Superior temporal gyrus (tissue), 1 donor: ENCODE measurements at regions not wholly inside any gene's neighbourhood (a gene's known extent, or its start where the extent isn't known, plus 50 kb on each side); places are given as distances from the start of the nearest gene placed in this dataset.
A peak's percentile ranks its signal among the peaks of the same experiment; 100 is the strongest.
"Not testable (repeated sequence)": the region's sequence is repeated elsewhere in the genome, so short reads cannot be mapped to it uniquely, and the experiment has no call there.

Source experiments
- DNase-seq: peaks from one replicate; pipeline ENCODE4 v3.0.0-alpha.2; 2016; ENCODE audit errors: extremely low spot score

DNA sequence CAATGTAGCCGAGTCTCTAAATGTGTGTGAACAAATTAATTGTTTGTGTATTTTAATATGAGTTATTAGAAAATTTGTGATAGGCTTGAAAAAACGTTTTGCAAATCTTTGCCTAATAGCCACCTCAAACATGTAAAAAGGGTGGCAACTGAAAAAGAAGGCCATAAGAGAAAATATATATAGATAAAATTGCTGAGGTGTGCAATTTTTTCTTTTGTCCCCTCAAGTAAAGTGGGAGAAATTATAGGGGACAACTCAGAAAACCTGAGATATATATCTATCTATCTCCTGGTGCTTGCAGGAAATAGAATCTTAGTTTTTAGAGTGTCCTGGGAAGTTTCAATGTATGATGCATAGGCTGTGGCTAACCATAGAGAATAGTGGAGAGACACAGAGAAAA, 201.4 kb upstream of the LRP1B start:
- no peak for DNase-seq

DNA sequence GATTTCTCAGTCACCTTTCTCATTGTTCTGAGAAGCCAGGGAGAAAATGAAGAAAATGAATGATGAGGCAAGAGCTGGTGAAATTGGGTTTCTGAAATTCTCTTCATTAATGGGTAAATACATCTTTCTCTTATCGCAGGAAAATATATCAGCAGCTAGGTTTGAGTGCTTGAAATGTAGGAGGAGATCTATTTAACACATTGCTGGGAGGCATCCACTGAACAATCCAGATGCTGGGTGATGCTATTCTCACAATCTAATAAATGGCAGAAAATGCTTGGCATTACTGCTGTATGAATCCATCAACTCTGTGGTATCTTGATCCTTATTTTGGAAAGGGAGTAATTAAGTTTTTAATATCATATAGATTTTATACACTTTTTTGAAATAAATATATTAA, 199.6 kb upstream of the LRP1B start:
- no peak for DNase-seq

DNA sequence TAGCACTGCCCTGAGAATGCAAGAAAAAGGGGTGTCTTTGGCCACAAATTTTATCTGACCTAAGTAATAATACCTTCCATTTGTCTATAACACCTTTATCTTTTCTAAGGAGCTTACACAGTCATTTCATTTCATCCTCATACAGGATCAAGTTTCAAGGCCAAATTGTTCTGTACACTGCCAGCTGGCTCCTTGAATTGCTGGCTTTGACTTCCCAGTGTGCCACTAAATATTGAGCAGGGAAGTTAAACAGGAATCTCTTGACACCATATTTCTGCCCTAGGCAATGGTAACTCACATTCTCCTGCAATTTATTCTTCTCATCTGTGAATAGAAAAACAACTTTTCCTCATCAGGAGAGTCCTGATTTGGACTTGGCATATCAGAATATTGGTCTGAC, 195.1 kb upstream of the LRP1B start:
- no peak for DNase-seq

DNA sequence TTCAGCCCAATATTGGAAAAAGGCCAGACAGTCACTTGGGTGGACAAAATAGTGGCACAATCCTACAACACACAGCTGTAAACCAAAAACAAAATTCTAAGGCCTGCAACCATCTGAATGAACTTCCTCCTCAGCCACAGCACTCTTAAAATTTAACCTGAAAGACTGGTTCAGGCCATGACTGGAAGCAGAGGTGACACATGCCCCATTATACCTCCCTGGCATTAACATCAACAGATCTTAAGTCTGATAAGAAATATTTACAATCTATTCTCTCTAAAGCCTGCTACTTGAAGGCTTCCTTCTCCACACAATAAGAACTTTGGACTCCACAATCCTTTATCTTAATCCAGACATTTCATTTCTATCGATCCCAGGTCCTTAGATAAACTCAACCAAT, 192.4 kb upstream of the LRP1B start:
- no peak for DNase-seq

DNA sequence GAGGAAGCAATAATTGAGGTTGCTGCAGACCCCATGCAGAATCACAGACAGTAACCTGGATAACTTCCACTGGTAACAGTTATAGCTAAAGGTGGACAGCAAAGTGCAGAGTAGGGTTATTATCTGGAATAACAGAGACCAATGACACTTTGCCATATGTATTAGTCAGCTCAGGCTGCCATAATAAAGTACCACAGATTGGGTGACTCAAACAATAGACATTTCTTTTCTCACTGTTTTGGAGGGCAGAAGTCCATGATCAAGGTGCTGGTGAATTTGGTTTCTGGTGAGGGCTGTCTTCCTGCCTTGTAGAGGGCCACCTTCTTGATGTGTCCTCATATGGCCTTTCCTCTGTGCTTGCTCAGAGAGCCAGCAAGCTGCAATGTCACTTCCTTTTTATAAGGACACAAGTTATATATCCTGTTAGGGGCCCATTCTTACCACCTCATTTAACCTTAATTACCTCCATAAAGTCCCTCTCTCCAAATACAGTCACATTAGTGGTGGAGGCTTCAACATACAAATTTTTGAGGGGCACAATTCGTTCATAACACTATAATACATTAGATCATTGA, 191.0 kb upstream of the LRP1B start:
- no peak for DNase-seq

DNA sequence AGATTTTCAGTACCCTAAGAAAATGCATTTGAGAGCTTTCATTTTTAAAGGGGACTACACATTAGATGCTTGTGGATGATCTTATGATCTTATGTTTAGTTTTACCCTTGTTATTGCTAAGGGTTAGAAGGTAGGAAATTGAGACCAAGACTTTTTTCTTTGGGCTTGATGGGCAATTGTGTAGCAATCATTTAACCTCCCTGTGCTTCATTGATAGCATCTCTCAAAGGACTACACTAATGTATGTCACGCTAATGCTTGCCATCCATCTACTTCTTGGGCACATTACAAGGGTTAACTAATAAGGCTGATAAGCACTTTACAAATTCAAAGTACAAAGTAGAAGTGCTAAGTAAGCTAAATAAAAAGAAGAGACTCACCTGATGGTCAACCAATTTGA, 189.3 kb upstream of the LRP1B start:
- DNase-seq: no peak

DNA sequence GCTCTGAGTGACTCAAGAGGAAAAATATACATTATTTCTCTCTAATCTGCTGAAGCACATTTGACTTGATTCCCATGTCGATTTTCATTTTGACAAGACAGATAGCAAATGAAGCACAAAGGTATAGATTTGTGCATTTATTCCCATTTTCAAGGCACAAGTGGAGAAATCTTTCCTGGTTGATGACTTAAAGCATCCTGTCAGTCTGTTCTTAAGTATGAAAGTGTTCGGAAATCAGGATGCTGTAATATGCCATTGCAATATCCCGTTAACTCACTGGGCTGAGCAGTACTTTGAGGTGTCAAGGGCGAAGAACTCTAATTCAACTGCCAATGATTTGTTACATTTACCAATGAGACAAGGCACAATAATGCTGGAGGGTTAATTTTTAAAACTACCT, 185.2 kb upstream of the LRP1B start:
- DNase-seq: no peak

DNA sequence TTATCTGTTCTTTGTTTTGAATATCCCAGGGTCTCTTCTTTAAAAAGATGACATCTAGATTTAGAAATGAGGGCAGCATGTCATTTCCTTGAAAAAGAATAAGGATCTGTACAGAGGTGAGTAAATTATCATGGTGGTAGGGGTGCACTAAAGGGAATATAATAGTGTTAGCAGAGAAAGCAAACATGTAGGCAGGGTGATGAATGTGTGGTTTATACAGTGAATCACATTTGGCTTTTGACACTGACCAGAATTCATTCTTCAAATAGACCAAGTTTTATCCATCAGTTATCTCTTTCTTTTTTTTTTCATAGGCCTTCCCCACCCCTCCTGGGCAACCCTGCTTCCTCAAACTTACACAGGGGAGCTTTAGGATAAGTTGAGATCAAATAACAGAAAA, 184.5 kb upstream of the LRP1B start:
- no peak for DNase-seq

DNA sequence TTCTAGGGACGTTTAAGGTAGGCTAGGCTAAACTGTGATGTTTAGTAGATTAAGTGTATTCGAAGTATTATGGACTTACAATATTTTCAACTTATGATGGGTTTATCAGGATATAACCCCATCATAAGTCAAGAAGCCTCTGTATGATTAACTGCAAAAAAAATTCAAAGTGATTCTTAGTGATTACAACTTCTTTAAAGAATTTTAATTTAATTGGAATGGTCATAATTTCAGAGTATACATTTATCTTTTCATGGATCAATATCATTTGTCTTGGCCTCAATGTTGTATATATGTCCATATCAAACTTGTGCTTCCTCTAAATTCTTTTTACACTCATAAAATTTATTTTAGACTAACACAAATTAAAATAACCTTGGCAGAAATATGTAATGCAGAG, 183.3 kb upstream of the LRP1B start:
- no peak for DNase-seq

DNA sequence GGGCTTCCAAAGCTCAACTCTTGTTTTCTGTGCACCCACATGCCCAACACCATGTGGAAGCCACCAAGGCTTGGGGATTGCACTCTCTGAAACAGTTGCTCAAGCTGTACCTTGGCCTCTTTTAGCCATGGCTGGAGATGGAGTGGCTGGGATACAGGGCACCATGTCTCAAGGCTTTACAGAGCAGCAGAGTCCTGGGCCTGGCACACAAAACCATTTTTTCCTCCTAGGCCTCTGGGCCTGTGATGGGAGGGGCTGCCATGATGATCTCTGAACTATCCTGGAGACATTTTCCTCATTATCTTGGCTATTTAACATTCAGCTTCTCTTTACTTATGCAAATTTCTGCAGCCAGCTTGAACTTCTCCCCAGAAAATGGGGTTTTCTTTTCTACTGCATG, 179.7 kb upstream of the LRP1B start:
- DNase-seq: no peak

DNA sequence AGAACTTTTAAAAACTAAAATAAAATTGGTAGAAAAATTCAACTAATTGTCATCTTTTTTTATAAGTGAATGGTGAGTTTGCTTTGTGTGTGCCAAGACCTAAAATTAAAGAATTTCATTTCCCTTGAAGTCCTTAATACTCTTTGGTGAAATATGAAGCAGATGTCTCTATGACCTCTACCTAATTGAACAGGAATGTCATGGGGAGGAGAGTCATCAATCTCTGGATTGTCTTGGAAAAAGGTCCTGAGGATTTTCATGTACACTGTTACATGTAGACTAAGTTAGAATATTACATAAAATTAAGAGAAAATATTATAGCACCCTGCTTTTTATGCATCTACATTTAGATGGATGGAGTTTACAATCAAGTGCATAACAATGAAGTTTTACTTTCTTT, 177.9 kb upstream of the LRP1B start:
- DNase-seq: no peak

DNA sequence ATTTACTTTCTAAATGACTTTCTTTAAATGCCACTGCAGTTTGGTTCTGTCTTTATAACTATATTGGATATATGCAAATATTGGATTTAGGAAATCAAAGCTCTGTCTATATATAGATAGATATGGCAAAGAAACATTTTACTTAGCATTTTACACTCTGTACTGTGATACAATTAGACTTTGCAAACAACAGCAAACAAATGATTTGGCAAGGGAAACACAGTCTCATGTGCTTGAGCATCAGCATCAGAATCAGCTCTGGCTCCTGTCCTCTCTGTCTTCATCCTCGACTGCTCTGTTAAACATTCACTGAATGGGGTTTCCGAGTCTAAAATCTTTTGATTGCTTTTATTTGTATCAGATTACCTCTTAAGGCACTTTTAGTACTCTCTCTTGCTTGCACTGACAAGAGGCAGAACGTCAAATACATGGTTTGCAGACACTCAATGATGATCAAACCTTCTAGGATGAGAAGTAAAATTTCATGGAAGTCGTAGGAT, 176.8 kb upstream of the LRP1B start:
- DNase-seq: peak; percentile 18

DNA sequence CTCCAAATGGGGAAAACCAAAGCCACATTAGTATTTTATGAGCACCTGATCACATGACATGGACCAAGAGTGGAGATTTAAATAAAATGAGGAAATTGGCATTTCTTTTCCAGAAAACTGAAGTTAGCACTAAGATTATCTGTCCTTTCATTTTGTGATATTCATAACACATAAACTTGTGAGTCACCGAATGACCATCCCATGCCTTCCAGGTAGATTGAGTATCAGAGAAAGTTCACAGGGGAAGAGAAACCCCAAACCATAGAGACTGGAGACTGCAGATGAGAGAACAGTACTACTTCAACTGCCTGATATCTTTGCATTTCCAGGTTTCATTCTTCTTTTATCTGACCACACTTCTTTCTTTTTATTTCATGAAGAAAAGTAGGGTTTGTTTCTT, 176.3 kb upstream of the LRP1B start:
- DNase-seq: no peak

DNA sequence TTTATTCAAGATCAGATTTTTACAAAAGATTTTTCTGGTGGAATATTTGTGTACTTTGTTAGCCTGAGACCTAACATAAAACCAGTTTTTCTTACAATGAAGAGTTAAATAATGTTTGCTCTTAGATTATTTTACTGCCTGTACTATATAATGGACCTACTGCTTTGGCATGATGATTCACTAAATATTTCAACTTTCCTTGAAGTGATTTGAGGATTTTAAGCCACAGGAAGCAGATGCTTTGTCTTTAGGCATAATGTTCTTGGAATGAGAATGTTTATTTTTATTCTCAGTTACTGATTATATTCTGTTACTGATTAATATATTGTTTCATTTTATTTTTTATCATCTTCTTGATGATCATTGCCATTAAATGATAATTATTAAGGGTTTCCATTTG, 175.3 kb upstream of the LRP1B start:
- no peak for DNase-seq

DNA sequence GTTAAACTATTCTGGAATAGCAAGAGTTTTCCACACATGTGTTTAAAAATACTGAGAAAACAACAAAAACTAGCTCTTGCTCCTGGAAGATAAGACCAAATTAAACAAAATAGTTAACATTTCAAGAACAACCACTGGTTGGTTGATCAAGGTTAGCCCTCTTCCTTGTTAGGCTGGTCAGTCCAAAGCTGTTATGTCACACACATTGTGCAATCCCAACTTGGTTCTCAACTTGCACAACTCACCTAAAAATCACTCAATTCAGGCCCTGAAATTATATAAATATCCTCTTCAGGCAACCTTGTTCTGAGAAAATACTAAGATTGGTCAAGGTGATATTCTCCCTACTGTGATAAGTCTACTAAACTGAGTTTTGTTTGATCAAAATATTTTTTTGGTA, 169.7 kb upstream of the LRP1B start:
- no peak for DNase-seq

DNA sequence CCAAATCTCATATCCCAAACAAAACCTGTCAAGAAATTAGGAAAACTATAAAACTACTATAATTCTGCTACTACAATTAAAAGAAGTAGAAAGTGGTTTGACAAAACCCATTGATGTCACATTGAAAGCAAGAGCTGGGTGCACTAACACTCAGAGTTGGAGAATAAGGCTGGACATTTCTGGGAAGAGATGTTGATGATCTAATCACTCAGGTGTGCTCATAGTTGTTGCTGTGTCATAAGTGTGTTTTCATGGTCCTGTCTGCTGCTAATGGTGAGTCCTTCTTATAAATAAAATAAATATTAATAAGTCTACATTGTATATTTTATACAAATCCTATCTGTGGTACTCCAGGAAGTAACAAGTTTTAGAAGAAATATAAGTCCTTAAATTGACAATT, 168.2 kb upstream of the LRP1B start:
- DNase-seq: no peak

DNA sequence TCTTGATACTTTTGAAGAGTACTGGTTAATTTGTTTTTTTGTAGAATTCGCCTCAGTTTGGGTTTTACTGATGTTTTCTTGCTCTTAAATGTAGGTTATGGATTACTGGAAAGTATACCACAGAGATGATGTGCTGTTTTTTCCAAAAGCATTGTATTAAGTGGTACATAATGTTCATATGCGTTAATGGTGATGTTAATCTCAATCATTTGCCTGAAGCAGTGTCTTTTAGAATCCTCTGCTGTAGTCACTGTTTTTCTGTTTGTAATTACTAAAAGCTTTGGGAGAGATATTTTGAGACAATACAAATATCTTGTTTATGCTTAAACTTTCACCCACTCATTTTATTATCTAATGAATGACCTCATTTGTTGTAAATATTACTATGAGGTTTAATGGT, 163.4 kb upstream of the LRP1B start:
- DNase-seq: no peak

DNA sequence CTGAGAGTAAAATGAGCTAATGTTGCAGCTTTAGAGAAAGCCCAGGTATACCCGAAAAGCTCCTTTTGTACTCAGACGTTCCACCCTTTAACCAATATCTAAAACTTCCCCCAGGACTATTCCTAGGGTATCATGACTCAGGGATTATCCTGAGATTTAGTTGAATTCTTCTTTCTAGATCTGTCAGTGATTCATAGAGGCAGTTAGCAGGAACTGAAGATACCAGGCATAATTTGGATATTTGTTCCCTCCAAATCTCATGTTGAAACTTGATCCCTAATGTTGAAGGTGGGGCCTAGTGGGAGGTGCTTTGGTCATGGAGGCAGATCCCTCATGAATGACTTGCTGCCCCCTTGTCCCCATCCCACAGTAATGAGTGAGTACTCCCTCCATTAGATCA, 161.2 kb upstream of the LRP1B start:
- no peak for DNase-seq

DNA sequence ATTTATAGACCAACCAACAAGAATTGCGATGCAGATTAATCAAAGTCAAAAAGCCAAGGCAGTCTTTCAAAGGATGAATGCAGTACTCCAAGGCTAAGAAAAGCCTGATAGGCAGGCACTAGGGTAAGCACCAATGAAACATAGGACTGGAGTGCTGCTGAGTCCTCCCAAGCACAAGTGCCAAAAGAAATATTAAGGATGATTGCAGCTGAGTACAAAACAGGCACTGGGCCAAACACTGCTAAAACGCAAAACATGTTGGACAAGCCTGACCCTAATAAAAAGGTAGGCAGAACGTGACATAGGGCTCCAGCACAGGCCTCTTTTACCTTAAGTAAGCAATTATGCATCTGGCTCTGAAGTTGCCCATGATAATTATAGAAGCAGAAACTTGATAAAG, 160.1 kb upstream of the LRP1B start:
- DNase-seq: no peak

DNA sequence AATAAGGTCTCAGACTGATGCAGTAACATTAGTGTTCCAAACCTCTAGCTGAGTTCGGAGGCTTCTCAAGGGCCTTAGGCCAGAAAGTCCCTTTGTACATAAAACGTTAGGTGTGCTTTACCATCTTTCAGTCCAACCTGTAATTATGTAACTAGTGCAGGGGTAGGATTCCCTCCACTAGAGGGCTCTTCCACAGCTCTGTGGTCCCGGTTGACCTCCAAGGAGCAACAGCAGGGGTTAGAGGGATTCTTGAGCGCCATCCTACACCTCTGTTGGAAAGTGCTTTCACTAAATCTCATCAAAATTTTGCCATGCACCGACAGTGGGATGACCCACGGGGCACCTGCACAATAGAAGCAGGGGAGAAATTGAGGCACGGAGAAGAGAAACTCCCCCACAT, 155.8 kb upstream of the LRP1B start:
- DNase-seq: no peak

DNA sequence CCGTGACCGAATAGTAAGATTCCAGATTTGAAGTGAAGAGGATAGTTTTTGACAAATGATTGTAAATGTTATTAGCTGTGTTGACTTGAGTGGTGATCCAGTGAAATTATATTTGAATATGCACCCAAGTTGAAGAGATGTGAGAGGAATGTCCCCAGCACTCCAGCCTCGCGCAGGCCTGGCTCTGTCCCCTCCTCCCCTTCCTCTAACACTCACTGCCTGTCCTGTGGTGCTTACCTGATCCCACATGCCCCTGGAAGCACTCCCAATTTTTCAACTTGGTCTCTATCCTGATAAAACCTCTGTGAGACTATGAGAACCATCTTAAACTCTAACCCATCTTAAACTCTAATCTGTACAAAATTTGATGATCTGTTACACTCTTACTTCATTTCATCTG, 154.7 kb upstream of the LRP1B start:
- DNase-seq: no peak

DNA sequence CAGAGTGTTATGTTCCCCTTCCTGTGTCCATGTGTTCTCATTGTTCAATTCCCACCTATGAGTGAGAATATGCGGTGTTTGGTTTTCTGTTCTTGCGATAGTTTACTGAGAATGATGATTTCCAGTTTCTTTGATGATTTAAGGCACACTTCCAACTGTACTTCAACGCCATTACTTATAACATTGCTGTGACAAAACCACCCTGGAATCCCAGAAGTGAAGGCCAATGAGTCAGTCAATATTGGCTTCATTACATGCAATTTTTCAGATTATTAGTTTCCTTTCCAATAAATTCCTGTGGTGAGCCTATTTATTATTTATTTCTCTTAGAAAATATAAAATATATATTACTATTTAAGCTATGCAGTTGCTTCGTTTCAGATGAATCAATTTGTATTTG, 153.5 kb upstream of the LRP1B start:
- DNase-seq: not testable (repeated sequence)

DNA sequence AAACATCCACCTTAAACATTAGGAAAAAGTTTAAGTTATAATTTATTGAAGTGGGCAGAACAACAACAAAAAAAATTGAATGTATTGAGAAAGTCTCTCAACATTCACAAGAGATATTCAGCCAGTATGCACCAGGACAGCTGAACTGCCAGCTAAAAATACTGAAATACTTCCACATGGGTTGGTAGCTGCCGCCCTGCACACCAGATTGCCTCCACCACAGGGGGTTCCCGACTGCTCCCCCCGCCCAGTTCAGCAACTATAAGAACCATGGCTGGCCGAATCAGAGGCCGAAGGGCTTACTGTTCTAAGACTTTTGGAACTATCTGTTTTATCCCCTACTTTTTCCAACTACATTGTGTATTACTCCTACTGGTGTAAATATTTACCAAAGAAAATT, 150.0 kb upstream of the LRP1B start:
- no peak for DNase-seq

DNA sequence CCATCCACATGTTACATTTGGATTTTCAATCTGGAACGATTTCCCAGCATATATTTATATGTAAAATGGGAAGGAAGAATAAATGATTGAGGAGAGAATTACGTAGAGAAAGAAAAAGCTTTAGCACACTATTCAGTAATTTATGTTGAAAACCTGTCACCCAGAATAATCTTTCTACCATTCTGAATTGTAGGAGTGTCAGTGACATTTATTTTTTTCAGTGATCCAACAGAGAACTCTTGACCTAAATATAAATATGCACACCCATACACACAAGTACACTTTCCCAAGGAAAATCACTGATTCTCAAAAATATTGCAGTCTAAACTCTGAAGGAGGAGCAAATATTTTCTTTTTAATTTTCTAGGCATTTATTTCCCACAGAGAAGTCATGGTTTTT, 140.2 kb upstream of the LRP1B start:
- no peak for DNase-seq

DNA sequence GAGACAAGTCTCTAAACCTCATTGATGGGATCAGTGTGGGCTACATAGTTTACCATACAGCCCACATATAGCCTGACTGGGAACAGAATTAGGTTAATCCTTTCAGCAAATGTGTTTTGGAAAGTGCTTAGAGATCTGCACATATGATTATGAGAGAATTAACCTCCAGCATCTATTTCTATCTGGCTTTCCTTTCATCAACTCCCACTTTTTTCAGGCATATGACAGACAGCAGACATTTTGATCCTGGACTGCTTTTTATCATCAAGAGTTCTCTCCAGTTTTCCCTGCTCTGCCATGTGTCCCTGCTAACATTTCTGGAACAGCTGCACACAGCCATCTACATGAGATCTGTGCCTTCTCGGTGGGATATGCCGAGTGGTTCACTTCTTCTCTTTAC, 139.5 kb upstream of the LRP1B start:
- no peak for DNase-seq
